NCI-H2171 (cell line): ENCODE measurements at regions not wholly inside any gene's neighbourhood (a gene's known extent, or its start where the extent isn't known, plus 50 kb on each side); places are given as distances from the start of the nearest gene placed in this dataset.

Experiments used
- DNase-seq: peaks from one replicate; lab custom pipeline; 2025; lab: John Stamatoyannopoulos, UW

DNA sequence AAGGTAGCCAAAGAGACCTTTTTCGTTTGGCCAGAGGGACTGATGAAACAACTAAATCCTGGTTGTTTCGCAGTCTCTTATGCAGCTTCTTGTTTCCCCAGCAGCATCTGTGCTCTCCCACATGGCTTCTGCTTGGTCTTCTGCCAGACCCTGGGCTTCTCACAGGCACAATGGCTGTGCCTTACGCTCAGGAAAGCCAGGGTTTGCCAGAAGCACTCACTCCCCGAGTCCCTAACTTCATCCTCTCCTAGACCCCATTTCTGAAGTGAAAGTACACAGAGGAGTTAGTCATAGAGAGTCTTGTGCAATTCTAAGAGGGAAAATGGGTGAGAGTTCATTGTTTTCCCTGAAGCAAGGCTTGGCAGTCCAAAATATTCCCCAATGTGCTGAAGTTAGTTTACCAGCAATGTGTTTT lies 121.7 kb downstream of the EVX1 start:
- no peak for DNase-seq

DNA sequence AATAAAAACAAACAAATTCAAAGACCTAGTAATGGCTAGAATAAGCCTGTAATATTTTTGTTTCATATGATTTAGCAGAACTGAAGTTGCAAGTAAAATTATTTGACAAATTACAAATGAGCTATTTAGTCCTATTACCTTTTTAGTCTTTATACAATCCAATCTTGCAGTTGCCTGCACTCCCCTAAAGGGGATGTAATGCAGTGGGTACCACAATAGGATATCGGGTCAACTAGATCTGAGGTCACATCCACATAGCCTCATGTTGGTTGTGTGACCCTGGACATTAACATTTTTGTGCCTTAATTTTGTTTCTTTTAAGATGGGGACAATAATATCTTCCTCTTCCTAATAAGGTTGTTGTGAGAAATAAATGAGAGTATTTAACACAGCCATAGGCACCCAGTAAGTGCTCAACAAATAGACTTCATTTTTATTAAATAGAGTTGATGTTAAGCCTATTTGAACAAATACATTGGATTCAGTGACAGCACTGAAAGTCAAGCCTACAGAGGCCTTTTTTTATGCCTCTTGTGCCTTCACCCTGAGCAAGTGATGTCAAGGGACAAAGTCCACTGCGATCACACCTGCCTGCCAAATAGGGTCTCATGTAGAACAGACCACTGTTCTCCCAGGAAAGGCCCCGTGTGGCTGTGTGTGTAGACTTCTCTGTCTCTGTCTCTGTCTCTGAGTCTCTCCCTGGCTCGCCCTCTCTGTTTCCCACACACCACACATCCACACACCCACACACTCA lies 124.8 kb downstream of the EVX1 start:
- no peak for DNase-seq

DNA sequence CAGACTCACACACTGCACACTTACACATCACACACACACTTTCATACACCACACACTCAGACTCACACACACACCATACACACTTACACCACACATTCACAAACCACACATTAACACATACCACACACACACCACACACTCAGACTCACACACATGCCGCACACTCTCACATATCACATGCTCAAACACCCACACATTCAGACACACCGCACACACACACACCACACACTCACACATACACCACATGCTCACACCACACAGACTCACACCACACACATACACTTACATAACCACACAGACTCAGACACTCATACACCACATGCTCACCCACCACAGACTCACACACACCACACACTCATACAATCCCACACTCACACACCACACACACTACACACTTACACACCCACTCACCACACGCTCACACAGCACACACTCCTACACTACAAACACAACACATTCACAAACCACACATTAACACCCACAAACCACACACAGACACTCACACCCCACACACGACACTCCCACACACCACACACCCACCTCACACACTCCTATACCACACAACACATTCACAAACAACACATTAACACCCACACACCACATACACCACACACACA lies 125.4 kb downstream of the EVX1 start:
- no peak for DNase-seq

DNA sequence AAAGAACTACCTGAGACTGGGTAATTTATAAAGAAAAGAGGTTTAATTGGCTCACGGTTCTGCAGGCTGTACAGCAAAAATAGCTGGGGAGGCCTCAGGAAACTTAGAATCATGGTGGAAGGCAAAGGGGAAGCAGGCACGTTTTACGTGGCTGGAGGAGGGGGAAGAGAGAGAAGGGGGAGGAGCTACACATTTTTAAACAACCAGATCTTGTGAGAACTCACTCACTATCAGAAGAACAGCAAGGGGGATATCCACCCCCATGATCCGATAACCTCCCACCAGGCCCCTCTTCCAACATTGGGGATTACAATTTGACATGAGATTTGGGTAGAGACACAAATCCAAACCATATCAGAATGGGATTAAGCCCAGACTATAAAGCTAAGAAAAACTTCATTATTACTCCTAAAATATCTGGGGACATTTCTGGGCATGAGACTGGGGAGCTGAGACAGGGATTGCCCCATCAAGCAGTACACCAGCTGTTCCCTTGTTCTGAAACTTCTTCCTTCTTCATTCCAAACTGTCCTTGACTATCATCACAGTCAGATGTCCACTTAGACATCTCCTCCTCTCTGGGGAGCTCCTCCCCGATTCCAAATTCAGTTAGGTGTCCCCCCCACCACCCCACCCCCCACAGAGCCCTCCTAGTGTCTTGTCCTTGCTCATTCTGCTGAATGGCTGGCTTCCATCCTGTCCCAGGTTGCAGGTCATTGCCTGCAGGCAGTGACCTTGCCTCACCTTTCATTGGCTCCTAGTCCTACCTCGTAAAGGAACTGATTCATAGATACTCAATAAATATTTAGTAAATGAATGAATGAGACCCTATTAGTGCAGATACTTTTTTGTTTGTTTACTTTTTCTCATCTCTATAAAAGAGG lies 132.6 kb downstream of the EVX1 start:
- DNase-seq, result no peak

DNA sequence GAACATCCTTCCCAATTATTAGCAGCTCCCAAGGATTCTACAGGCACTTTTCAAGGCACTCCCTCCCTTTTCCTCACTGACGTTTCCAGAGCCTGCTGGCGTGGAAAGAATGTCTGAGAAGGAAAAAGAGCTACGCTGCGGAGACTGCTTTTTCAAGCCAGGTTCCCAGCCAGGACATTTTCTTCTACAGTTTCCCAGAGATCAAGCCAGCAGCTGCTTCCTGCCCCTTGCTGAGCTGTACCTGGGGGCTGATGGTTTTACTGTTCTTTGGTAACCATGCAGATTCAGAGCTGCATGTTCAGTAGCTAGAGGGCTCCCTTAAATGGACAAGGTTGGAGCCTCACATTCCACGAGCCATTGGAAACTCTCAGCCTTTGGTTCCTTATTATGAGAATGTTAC lies 133.4 kb downstream of the EVX1 start:
- DNase-seq, result no peak

DNA sequence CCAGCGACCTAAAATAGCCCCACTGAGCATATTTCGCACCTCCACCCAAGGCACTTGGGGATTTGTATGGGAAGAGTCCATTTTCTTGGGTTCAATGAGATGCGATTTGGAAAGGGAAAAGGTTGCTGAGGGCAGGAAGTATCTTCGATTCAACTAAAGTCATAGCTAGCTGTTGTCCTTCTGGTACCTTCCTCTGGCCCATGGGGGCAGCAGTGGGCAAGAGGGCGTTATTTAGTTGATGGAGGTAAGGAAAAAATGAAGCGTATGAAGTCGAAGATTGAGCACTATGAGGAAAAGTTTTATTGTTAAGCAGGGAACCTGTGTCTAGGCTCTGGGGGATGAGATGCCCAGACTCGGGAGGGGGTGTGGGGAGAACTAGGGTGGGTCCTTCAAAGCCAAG lies 135.4 kb downstream of the EVX1 start:
- DNase-seq, result no peak

DNA sequence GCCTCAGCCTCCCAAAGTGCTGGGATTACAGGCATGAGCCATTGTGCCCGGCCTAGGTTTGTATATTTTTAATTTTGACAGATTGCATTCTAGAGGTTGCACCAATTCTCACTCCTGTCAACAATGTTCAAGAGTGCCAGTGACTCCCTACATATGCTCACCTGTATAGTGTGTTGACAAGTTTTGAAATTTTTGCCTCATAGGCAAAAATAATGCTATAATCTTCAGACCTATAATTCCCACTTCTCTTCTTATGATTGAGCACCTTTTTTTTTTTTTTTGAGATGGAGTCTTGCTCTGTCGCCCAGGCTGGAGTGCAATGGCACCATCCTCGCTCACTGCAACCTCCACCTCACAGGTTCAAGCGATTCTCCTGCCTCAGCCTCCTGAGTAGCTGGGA lies 139.7 kb downstream of the EVX1 start:
- DNase-seq, result no peak

DNA sequence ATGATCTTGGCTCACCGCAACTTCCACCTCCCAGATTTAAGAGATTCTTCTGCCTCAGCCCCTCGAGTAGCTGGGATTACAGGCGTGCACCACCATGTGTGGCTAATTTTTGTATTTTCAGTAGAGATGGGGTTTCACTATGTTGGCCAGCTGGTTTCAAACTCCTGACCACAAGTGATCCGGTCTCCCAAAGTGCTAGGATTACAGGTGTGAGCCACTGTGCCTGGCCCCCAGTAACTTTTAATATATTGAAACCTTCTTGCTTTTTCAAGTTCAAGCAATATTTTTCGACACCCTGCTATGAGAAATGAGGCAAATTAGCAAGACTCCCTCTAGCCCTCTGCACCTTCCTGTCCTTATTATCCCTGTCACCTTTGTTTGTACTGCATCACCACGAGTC lies 144.0 kb downstream of the EVX1 start:
- DNase-seq, result no peak

DNA sequence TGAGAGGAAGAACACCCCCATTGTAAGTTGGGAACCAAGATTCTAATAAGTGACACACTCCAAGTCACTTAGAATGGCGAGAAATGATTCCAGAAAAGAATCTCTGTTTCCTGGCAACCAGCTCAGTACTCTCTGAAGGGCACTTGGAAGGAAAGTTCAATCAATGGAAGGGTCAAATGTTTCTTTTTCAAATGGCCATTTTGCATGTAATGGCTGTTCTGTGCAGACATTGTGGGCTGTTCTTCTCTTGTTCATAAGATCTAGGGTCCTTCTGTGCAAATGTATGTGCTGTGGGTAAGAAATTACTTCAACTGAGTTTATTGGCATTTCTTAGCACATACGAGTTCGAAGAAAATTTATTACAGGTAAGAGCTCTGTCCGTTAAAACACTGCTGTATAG lies 145.3 kb downstream of the EVX1 start:
- no peak for DNase-seq

DNA sequence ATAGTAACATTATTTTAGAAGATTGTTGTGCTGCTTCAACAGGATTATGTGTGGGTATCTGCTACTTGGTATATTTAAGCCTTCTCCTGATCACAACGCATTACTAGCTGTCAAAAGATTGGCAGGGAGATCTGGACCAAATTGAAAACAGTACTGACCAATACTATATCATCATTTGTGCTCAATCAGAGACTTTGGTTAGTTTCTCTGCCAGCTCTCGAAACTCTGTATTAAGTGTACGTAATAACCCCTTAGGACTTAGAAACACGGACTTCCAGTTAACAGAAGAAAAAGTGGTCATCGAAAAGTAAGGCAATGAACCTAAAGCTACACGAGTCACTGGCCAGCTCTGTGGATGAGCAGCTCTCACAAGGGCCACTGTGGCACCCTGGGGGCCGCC lies 146.0 kb downstream of the EVX1 start:
- no peak for DNase-seq

DNA sequence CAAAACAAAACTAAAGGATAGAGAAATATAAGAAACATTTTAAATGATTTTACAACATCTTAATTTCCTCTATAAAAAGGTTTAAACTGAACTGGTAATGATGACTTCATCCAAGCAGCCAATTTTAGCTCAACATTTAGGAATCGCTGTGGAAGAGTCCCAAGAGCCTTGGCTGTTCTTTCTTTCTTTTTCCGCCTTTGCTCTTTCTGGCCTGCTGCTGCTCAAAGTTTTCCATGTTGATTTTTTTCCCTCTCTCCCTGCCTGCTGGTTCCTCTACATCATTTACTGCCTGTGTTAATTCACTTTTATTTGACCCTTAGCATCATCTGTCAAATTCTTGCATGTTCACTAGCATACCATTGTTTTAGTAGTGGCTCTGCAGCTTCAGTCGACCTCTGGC lies 146.9 kb downstream of the EVX1 start:
- no peak for DNase-seq

DNA sequence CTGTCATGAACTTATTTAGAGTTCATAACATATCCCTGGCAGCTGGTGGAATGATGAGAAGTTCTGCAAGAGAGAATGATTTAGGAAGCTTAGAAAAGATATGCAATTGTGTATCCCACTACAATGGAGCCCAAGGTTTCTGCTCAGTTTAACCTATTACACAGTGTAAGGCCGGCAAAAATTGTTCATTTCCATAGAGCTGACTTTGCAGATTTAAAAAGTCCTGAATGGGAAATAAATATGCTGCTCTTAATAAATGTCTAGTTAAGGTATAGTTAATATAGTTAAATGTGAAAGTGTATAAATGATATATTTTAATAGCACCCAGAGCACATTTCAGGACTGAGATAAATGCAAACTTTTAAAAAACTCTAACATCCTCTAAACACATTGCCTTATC lies 149.9 kb downstream of the EVX1 start:
- no peak for DNase-seq

DNA sequence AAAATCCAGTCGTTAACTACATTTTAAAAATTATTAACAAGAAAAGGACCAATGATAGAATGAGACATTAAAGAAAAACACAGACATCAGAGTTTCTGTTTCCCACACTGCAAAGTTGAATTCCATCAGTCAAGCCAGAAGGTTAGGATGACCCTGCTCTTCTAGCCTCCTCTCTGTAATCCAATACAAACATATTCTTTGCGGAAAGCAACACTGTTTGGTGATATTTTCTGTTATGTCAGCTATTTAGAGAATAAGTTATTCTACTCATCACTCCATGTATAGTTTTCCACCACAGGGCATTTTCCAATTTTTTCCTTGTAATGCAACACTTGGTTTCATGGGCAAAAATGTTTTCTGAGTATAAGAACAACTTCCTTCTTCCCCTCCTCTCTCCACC lies 152.3 kb downstream of the EVX1 start:
- DNase-seq, result no peak

DNA sequence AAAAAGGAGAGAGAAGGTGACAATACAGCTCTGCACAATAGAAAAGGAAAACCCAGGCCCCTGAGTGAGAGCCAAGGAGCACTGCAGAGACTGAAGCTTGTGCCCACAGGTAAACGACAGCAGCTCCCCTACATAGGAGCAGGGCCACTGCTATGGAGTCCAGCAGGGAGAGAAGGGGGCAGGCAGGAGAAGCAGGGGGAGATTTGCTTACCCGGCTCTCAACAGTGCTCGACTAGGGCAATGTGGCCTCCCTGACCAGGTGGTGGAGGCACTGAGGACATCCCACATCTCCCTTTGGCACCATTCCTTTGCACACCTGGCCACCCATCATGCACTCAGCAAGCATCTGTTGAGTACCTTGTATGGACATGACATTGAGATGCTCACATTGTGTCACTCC lies 153.0 kb downstream of the EVX1 start:
- no peak for DNase-seq

DNA sequence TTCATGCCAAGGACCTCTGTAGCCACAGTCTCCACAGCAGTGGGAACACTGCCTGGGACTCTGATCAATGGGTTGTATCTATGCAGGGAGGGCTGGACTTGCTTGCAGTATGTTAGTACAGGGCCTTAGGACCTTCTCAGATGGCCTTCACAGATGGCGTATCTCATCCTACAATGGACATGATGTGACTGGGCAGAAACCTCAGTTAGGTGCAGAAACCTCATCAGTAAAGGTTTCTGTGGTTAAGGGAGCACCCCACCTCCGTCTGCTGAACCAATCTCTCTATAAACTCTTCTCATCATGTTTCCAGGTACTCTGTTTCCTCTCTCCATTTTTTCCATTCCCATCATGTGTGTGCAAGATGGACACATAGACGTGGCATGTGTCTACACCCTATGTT lies 154.9 kb downstream of the EVX1 start:
- DNase-seq, result no peak

DNA sequence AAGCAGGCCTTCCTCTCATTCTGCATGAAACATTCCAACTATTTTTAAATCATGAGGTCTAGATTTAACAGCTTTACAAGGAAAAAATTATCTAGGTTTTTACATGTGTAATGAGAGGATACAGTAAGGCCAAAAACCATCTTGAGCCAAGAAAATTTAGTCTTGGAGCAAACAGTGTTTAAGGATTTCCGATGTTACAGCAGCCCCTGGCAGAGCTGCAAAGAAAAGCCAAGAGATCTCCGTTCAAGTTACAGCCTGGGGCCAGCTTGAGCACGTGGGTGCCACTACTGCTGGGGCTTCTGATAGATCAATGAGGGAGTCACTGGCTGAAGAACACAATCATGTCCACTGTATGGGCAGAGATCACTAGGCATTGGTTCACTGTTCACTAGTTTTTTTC lies 156.2 kb downstream of the EVX1 start:
- DNase-seq, result no peak

DNA sequence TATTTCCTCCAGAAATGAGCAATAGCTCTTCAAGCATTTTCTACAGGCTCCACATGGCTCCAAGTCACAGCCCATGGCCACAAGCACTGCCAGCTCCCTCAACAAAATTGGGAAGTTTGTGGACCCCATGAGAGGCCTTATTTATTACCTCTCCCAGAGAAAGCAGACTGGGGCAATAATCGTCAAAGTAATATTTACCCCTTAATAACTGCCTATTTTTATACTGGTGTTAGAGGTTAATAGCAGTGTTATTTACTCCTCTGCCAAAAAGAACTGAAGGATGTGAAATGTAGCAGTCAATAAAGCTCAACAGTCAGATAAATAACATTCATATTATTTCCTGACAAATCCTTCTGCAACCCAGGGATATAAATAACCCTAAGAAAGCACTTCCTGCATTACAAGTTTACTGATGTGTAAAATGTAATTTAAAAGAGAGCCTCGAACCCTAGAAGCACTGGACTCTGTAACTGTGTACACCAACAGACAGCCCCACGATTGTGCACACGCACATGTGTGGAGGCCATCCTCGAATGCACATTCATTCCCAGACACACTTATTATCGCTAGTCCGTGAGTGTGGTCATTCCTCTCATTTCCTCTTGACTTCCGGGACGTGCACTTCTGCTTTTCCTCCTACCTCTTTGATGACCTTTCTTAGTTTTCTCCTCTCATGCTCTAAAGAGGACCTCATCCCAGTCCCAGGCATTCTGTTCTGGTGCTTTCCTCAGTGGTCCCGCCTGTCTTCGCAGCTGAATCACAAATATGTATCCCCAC lies 157.4 kb downstream of the EVX1 start:
- DNase-seq, result no peak

DNA sequence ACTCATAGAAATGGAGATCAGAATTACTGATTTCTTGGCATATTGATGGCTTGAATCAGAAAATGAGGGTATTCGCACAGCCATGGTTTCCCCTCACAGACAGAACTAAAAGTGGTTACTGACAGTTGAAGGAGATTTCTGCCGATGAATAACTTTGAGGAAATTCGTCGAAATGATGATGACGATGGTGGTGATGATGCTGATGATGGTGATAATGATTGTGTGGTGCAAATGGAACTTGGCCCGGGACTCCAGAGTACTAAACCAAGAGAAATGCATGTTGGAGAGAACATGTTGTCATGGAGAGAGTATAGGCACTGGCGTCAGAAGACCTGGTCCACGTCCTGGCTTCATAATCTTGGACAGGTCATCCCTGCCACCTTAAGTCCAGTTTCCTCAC lies 163.2 kb downstream of the EVX1 start:
- DNase-seq, result no peak

DNA sequence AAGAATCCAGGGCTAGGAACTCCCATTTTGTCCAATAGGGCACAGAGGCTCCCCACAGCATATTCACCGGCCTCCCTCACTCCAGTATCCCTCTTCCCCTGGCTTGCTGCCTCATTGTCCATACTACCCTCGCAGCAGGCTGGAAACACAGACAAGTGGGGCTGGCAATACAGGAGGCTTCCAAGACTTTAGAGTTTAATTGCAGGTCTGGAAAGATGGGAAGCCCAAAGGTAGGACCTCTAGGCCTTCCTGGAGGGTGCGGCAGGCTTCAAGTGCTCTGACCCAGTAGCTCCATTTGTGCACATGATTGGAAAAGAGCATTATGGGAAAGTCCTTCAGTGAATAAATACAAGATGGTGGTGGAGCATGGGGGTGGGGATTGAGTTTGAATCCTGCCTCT lies 166.7 kb downstream of the EVX1 start:
- DNase-seq, result no peak

DNA sequence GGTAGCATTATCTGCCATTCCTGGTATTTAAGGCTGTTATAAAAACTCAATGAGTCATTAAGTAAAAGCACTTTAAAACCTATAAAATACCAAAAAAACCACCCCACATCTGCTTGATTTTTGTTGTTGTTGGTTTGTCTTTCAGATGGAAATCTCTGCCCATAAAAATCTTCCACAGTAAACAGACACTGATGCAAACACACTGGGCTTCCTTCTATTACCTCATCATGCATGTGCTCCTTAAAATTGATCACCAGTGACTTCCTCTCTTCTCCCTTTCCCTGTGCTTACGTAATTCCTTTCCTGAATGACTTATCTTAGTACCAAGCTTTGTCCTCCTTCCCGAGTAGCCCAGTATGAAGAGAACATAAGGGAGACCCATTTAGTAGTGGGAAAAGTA lies 167.2 kb downstream of the EVX1 start:
- no peak for DNase-seq

DNA sequence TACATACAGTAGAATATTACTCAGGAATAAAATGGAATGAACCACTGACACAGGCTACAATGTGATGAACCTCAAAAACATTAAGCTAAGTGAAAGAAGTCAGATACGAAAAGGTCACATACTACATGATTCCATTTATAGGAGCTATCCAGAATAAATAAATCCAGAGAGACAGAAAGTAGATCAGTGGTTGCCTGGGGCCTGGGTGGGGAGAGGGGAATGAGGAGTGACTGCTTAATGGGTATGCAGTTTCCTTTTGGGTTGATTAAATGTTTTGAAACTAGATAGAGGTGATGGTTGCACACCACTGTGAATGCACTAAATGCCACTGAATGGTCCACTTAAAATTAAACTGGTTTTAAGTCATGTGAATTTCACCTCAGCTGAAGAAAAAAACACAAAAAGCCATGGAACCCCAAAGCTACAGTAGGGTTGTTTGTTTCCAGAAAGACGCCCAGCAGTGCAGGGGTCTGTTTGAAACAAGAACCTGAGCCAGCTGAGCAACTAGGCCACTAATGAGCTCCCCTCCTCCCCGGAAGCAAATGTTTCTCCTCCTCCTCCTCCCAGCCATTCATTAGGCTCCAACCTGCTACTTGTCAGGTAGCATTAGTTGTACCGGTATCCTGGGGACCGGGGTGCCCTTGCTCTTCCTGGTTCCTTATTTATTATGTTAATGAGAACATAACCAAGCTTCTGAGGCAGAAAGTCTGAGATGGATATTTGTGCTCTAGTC lies 168.4 kb downstream of the EVX1 start:
- DNase-seq, result no peak

DNA sequence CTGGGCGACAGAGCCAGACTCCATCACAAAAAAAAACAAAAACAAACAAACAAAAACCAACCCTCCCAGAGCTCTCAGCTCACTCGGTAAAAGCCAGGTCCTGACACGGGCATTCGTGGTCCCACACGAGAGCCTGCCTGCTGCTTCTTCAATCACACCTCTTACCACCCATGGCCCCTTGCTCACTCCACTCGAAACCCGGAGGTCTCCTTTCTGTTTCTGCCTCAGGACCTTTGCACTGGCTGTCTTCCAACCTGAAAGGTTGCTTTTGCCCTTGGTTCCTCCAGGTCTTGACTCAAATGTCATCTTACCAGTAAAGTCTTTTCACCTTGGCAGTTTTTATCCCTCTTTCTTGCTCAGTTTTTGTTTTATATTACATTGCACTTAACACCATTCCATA lies 169.6 kb downstream of the EVX1 start:
- no peak for DNase-seq
